ENCODE measurements at regions not wholly inside any gene's neighbourhood (a gene's known extent, or its start where the extent isn't known, plus 50 kb on each side); places are given as distances from the start of the nearest gene placed in this dataset.

- TF ChIP-seq CTCF (IDR thresholded peaks at IDR 0.05) (no peak), EZH2 (IDR thresholded peaks at IDR 0.05; ENCODE audit: borderline replicate concordance, insufficient read depth, low read depth, low read length, poor library complexity, severe bottlenecking) (no peak)
Observed at GRCh38 chr2:121818546-121818945, 63.1 kb downstream of the TSN start.
